Astrocyte (in vitro differentiated cells and primary cell): ENCODE measurements at regions not wholly inside any gene's neighbourhood (a gene's known extent, or its start where the extent isn't known, plus 50 kb on each side); places are given as distances from the start of the nearest gene placed in this dataset.

ENCODE experiments used
- DNase-seq: peaks from one replicate; pipeline ENCODE4 v3.0.0-alpha.2; 2010; ENCODE audit warnings: low read depth
- FAIRE-seq: peaks from 2 replicates; lab custom pipeline; 2011; peaks lifted over from hg19 to GRCh38; lab: Jason Lieb, UNC
- H2AFZ ChIP-seq: 2 replicates; pipeline ENCODE4 v1.6.0; 2012; ENCODE audit warnings: low read depth, low read length, inconsistent platforms
- H3K27ac ChIP-seq: 2 replicates; pipeline ENCODE4 v1.5.1; 2011; ENCODE audit warnings: low read depth, low read length, inconsistent platforms
- H3K27me3 ChIP-seq: 2 replicates; pipeline ENCODE4 v1.6.0; 2011; ENCODE audit warnings: low read length, inconsistent platforms; ENCODE audit not compliant: insufficient read depth
- H3K36me3 ChIP-seq: 2 replicates; pipeline ENCODE4 v1.5.1; 2011; ENCODE audit warnings: low read length, inconsistent platforms; ENCODE audit not compliant: insufficient read depth
- H3K4me1 ChIP-seq: 2 replicates; pipeline ENCODE4 v1.5.1; 2011; ENCODE audit warnings: low read length, inconsistent platforms; ENCODE audit not compliant: insufficient read depth
- H3K4me2 ChIP-seq: 2 replicates; pipeline ENCODE4 v1.6.0; 2012; ENCODE audit warnings: low read length, inconsistent platforms
- H3K4me3 ChIP-seq: 2 replicates; pipeline ENCODE4 v1.5.1; 2011; ENCODE audit warnings: low read depth, mild to moderate bottlenecking, low read length, inconsistent platforms; ENCODE audit not compliant: insufficient read depth
- H3K79me2 ChIP-seq: 2 replicates; pipeline ENCODE4 v1.6.0; 2012; ENCODE audit warnings: mild to moderate bottlenecking, low read length, inconsistent platforms; ENCODE audit not compliant: insufficient read depth
- H3K9ac ChIP-seq: 2 replicates; pipeline ENCODE4 v1.6.0; 2012; ENCODE audit warnings: mild to moderate bottlenecking, low read length, inconsistent platforms
- H3K9me3 ChIP-seq: 2 replicates; pipeline ENCODE4 v1.5.1; 2012; ENCODE audit warnings: low read depth, mild to moderate bottlenecking, low read length, inconsistent platforms; ENCODE audit not compliant: insufficient read depth
- H4K20me1 ChIP-seq: 2 replicates; pipeline ENCODE4 v1.6.0; 2012; ENCODE audit warnings: low read length, inconsistent platforms; ENCODE audit not compliant: insufficient read depth
- H3K27ac Mint-ChIP-seq: one replicate; pipeline ENCODE4 v1.8.0; 2021; ENCODE audit warnings: mild to moderate bottlenecking, mixed read lengths; ENCODE audit not compliant: unreplicated experiment
- H3K27me3 Mint-ChIP-seq: one replicate; pipeline ENCODE4 v1.8.0; 2021; ENCODE audit warnings: low read depth, mixed read lengths; ENCODE audit not compliant: unreplicated experiment
- H3K36me3 Mint-ChIP-seq: one replicate; pipeline ENCODE4 v1.8.0; 2021; ENCODE audit warnings: low read depth, mixed read lengths; ENCODE audit not compliant: unreplicated experiment
- H3K4me1 Mint-ChIP-seq: one replicate; pipeline ENCODE4 v1.8.0; 2021; ENCODE audit warnings: low read depth, mixed read lengths; ENCODE audit not compliant: unreplicated experiment
- H3K4me3 Mint-ChIP-seq: one replicate; pipeline ENCODE4 v1.8.0; 2021; ENCODE audit warnings: mild to moderate bottlenecking, moderate library complexity, mixed read lengths; ENCODE audit not compliant: unreplicated experiment
- H3K9me3 Mint-ChIP-seq: one replicate; pipeline ENCODE4 v1.8.0; 2021; ENCODE audit warnings: mild to moderate bottlenecking, mixed read lengths; ENCODE audit not compliant: unreplicated experiment
- EZH2 ChIP-seq: IDR thresholded peaks from 2 replicates; pipeline ENCODE4 v1.6.1; 2012; ENCODE audit warnings: mild to moderate bottlenecking, low read length, inconsistent platforms; ENCODE audit not compliant: insufficient read depth
- TF ChIP-seq, protein P1 (sequence below): IDR thresholded peaks from 2 replicates; pipeline ENCODE4 v1.5.1; 2011; ENCODE audit warnings: low read depth, mild to moderate bottlenecking, inconsistent platforms, low read length, moderate library complexity; ENCODE audit not compliant: insufficient read depth

DNA sequence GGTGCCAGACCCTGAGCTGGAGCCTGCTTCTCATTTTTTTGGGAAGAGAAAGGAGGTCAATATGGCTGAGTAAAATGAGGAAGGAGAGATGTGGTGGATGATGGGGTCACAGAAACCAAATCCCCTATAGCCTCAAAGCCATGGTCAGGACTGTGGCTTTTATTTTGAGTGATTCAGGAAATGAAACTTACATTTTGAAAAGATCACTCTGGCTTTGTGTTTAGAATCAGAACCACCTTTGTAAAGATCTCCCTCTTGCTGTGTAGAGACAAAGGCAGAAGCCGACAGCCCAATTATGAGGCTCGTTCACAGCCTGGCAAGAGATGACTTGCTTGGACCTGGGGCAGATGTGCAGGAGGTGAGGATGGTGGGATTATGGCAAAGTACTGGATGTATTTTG, 121.6 kb upstream of the ANKFN1 start:
- H3K27ac ChIP-seq: no peak overlapping the region
- no peaks in the 10 kb centered on the region for H4K20me1 ChIP-seq
- peaks cover 10% of the 10 kb centered on the region for H3K27me3 Mint-ChIP-seq
- H3K4me1 Mint-ChIP-seq: no peaks in the 10 kb centered on the region
- TF ChIP-seq, protein P1, sequence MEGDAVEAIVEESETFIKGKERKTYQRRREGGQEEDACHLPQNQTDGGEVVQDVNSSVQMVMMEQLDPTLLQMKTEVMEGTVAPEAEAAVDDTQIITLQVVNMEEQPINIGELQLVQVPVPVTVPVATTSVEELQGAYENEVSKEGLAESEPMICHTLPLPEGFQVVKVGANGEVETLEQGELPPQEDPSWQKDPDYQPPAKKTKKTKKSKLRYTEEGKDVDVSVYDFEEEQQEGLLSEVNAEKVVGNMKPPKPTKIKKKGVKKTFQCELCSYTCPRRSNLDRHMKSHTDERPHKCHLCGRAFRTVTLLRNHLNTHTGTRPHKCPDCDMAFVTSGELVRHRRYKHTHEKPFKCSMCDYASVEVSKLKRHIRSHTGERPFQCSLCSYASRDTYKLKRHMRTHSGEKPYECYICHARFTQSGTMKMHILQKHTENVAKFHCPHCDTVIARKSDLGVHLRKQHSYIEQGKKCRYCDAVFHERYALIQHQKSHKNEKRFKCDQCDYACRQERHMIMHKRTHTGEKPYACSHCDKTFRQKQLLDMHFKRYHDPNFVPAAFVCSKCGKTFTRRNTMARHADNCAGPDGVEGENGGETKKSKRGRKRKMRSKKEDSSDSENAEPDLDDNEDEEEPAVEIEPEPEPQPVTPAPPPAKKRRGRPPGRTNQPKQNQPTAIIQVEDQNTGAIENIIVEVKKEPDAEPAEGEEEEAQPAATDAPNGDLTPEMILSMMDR: no peak
- TF ChIP-seq EZH2: no peak
- no peaks in the 10 kb centered on the region for H3K79me2 ChIP-seq
- no peaks in the 10 kb centered on the region for H3K36me3 ChIP-seq
- no peak overlapping the region for H3K27ac Mint-ChIP-seq
- H3K9me3 Mint-ChIP-seq: no peaks in the 10 kb centered on the region
- no peaks in the 10 kb centered on the region for H3K9me3 ChIP-seq
- H2AFZ ChIP-seq: no peak overlapping the region
- no peak overlapping the region for H3K4me3 Mint-ChIP-seq
- FAIRE-seq (no peak), DNase-seq (no peak)
- no peak overlapping the region for H3K9ac ChIP-seq
- no peak overlapping the region for H3K4me3 ChIP-seq
- no peaks in the 10 kb centered on the region for H3K27me3 ChIP-seq
- no peaks in the 10 kb centered on the region for H3K4me1 ChIP-seq
- no peak overlapping the region for H3K4me2 ChIP-seq
- H3K36me3 Mint-ChIP-seq: no peaks in the 10 kb centered on the region

DNA sequence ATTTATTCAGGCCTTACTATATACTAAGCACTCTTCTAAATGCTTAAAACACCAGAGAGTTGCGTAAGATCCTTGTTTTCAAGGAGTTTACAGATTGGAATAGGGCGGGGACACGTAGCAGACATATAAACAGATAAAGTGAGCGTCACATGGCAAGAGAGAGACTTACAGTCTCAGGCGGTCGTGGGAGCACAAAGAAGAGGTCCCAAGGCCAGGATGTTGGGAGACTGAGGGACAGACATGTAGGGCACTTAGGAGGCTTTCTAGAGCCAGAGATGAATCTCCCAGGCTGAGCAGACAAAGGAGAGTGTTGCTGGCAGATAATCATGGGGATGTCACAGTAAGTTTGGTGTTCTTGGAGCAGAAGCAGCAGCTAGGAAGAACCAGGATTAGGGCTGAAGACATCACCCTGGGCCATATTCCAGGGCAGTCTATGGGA, 119.1 kb upstream of the ANKFN1 start:
- H3K79me2 ChIP-seq: no peaks in the 10 kb centered on the region
- no peaks in the 10 kb centered on the region for H3K27me3 ChIP-seq
- H3K4me2 ChIP-seq: no peak overlapping the region
- no peaks in the 10 kb centered on the region for H3K4me1 ChIP-seq
- H3K9ac ChIP-seq: no peak overlapping the region
- H3K4me3 ChIP-seq: no peak overlapping the region
- Mint-ChIP-seq H3K27me3 (peaks cover 14% of the 10 kb centered on the region), H3K4me1 (no peaks in the 10 kb centered on the region), H3K27ac (no peak overlapping the region), H3K9me3 (no peaks in the 10 kb centered on the region), H3K36me3 (no peaks in the 10 kb centered on the region), H3K4me3 (no peak overlapping the region)
- no peaks in the 10 kb centered on the region for H4K20me1 ChIP-seq
- no peak for DNase-seq
- TF ChIP-seq EZH2: no peak
- TF ChIP-seq, protein P1: no peak
- no peak for FAIRE-seq
- no peak overlapping the region for H2AFZ ChIP-seq
- no peak overlapping the region for H3K27ac ChIP-seq
- H3K36me3 ChIP-seq: no peaks in the 10 kb centered on the region
- no peaks in the 10 kb centered on the region for H3K9me3 ChIP-seq

DNA sequence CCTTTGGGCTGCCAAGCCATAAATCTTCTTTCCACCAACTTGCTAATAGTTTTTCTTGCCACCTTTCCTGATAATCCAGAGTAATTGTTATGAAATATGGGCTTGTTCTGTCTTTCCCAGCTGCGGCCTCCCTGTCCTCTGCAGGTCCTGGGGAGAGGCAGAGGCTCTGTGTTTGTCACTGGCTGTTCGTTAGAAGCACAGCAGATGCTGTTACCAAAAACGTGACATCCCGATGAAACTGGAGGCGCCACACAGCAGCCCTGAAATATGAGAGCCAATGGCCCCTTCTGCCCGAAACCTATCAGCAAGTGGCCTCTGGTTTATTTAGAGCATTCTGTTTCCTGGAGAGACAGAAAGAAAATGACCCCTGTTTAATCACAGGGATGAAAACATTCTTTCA, 115.1 kb upstream of the ANKFN1 start:
- no peaks in the 10 kb centered on the region for H3K36me3 Mint-ChIP-seq
- no peaks in the 10 kb centered on the region for H3K9me3 ChIP-seq
- H3K4me1 Mint-ChIP-seq: no peaks in the 10 kb centered on the region
- no peak overlapping the region for H2AFZ ChIP-seq
- no peak overlapping the region for H3K27ac ChIP-seq
- no peak overlapping the region for H3K9ac ChIP-seq
- DNase-seq (no peak), FAIRE-seq (no peak)
- no peaks in the 10 kb centered on the region for H3K27me3 ChIP-seq
- no peaks in the 10 kb centered on the region for H3K9me3 Mint-ChIP-seq
- no peak overlapping the region for H3K27ac Mint-ChIP-seq
- TF ChIP-seq, protein P1: no peak
- no peak for TF ChIP-seq EZH2
- H3K79me2 ChIP-seq: no peaks in the 10 kb centered on the region
- no peaks in the 10 kb centered on the region for H3K4me1 ChIP-seq
- no peak overlapping the region for H3K4me3 Mint-ChIP-seq
- H3K4me2 ChIP-seq: no peak overlapping the region
- H3K27me3 Mint-ChIP-seq: peaks cover 13% of the 10 kb centered on the region
- no peaks in the 10 kb centered on the region for H3K36me3 ChIP-seq
- no peak overlapping the region for H3K4me3 ChIP-seq
- no peaks in the 10 kb centered on the region for H4K20me1 ChIP-seq
